Endothelial cell (in vitro differentiated cells): ENCODE measurements at regions not wholly inside any gene's neighbourhood (a gene's known extent, or its start where the extent isn't known, plus 50 kb on each side); places are given as distances from the start of the nearest gene placed in this dataset.

Experiments used
- DNase-seq: peaks from one replicate; pipeline ENCODE4 v3.0.0; 2021; ENCODE audit warnings: low spot score
- H3K27ac Mint-ChIP-seq: one replicate; pipeline ENCODE4 v1.8.0; 2021; ENCODE audit warnings: mixed read lengths, inconsistent platforms; ENCODE audit not compliant: unreplicated experiment
- H3K27me3 Mint-ChIP-seq: one replicate; pipeline ENCODE4 v1.8.0; 2021; ENCODE audit warnings: mild to moderate bottlenecking, moderate library complexity, mixed read lengths, inconsistent platforms; ENCODE audit not compliant: unreplicated experiment
- H3K36me3 Mint-ChIP-seq: one replicate; pipeline ENCODE4 v1.8.0; 2021; ENCODE audit warnings: mild to moderate bottlenecking, low read depth, mixed read lengths, inconsistent platforms; ENCODE audit not compliant: unreplicated experiment
- H3K4me1 Mint-ChIP-seq: one replicate; pipeline ENCODE4 v1.8.0; 2021; ENCODE audit warnings: mild to moderate bottlenecking, mixed read lengths, inconsistent platforms; ENCODE audit not compliant: unreplicated experiment
- H3K4me3 Mint-ChIP-seq: one replicate; pipeline ENCODE4 v1.8.0; 2021; ENCODE audit warnings: mild to moderate bottlenecking, mixed read lengths, inconsistent platforms; ENCODE audit not compliant: unreplicated experiment
- H3K9me3 Mint-ChIP-seq: one replicate; pipeline ENCODE4 v1.8.0; 2021; ENCODE audit warnings: mixed read lengths, inconsistent platforms; ENCODE audit not compliant: unreplicated experiment
- TF ChIP-seq, protein P1 (sequence below): fragments of 200-600 bp; sonication (generic); IDR thresholded peaks from one replicate; pipeline ENCODE4 v1.5.0; 2021; ENCODE audit warnings: antibody characterized with exemption; ENCODE audit not compliant: unreplicated experiment

DNA sequence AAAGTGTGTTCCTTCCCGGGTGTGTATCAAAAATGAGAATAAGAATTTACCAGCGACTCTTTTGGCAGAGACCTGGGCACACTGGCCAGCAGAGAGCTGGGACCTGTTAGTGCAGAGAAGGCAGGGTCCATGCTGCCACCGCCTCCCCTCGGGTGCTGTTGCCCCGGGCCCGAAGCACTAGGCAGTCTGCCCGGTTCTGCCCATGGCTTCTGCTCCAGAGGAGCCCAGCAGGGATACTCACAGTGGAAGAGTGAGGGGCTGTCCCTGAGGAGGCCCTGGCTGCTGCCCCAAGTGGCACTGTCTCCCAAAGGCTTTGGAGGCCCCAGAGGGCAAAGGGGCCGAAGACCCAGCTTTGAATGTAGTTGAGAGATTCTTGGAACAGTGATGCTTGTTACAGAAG lies 80.5 kb downstream of the MIS18A start:
- Mint-ChIP-seq H3K4me1 (no peaks in the 10 kb centered on the region), H3K9me3 (no peaks in the 10 kb centered on the region), H3K4me3 (no peak overlapping the region), H3K36me3 (no peaks in the 10 kb centered on the region), H3K27me3 (peaks cover 2% of the 10 kb centered on the region), H3K27ac (no peak overlapping the region)
- TF ChIP-seq, protein P1, sequence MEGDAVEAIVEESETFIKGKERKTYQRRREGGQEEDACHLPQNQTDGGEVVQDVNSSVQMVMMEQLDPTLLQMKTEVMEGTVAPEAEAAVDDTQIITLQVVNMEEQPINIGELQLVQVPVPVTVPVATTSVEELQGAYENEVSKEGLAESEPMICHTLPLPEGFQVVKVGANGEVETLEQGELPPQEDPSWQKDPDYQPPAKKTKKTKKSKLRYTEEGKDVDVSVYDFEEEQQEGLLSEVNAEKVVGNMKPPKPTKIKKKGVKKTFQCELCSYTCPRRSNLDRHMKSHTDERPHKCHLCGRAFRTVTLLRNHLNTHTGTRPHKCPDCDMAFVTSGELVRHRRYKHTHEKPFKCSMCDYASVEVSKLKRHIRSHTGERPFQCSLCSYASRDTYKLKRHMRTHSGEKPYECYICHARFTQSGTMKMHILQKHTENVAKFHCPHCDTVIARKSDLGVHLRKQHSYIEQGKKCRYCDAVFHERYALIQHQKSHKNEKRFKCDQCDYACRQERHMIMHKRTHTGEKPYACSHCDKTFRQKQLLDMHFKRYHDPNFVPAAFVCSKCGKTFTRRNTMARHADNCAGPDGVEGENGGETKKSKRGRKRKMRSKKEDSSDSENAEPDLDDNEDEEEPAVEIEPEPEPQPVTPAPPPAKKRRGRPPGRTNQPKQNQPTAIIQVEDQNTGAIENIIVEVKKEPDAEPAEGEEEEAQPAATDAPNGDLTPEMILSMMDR = no peak
- DNase-seq = no peak

DNA sequence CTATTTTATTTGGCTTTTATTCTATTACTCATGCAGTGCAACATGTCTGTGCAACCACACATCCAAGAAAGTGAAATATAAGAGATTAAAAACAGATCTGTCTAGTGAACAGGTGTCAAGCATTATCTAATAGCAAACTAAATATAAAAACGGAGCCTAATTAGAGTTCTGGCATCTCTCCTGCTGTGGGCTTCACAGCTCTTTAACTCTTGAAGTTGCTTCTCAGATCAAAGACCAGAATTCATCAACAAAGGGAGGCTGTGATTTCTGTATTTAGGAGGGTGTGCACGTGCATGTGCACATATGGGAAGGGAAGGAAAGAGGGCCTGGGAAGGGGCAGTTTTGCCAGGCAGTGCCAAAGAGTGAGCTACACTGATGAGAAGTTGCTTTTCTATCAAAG lies 81.0 kb downstream of the MIS18A start:
- Mint-ChIP-seq H3K36me3 (no peaks in the 10 kb centered on the region), H3K9me3 (no peaks in the 10 kb centered on the region), H3K4me3 (no peak overlapping the region), H3K4me1 (no peaks in the 10 kb centered on the region), H3K27me3 (peaks cover 2% of the 10 kb centered on the region), H3K27ac (no peak overlapping the region)
- TF ChIP-seq, protein P1 = no peak
- no peak for DNase-seq

DNA sequence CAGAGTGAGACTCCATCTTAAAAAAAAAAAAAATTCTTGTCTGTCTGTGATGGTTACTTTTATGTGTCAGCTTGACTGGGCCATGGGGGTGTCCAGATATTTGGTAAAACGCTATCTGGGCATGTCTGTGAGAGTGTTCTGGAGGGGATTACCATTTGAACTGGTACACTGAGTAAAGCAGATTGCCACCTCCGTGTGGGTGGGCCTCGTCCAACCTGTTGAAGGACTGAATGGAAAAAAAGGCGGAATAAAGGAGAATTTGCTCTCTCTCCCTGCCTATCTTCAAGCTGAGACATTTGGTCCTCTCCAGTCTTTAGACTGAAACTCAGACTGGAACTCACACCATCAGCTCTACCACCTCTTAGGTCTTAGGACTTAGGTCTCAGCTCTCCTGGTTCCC lies 82.8 kb downstream of the MIS18A start:
- no peaks in the 10 kb centered on the region for H3K4me1 Mint-ChIP-seq
- H3K27ac Mint-ChIP-seq = no peak overlapping the region
- DNase-seq = no peak
- H3K4me3 Mint-ChIP-seq = no peak overlapping the region
- TF ChIP-seq, protein P1 = no peak
- H3K9me3 Mint-ChIP-seq = no peaks in the 10 kb centered on the region
- no peaks in the 10 kb centered on the region for H3K36me3 Mint-ChIP-seq
- H3K27me3 Mint-ChIP-seq = peaks cover 2% of the 10 kb centered on the region

DNA sequence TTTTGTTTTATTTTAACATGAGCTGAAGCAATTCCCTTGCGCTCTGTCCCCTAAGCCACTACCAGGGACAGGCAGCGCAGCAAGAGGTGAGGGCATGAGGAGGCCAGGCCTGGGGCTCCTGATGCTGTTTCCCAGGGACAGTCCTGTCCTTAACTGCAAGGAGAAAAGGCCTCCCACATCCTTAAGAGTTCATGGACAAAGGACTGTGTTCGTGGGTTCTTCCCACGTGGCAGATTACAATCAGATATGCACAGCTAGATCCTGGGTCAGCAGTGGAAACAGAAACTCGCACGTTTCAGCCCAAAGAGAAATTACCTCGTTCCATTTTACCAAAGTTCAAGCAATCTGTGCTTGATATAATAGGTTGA lies 85.8 kb downstream of the MIS18A start:
- H3K9me3 Mint-ChIP-seq = no peaks in the 10 kb centered on the region
- no peaks in the 10 kb centered on the region for H3K36me3 Mint-ChIP-seq
- H3K4me1 Mint-ChIP-seq = no peaks in the 10 kb centered on the region
- H3K27ac Mint-ChIP-seq = no peak overlapping the region
- no peak overlapping the region for H3K4me3 Mint-ChIP-seq
- DNase-seq = no peak
- peaks cover 2% of the 10 kb centered on the region for H3K27me3 Mint-ChIP-seq
- TF ChIP-seq, protein P1 = no peak

DNA sequence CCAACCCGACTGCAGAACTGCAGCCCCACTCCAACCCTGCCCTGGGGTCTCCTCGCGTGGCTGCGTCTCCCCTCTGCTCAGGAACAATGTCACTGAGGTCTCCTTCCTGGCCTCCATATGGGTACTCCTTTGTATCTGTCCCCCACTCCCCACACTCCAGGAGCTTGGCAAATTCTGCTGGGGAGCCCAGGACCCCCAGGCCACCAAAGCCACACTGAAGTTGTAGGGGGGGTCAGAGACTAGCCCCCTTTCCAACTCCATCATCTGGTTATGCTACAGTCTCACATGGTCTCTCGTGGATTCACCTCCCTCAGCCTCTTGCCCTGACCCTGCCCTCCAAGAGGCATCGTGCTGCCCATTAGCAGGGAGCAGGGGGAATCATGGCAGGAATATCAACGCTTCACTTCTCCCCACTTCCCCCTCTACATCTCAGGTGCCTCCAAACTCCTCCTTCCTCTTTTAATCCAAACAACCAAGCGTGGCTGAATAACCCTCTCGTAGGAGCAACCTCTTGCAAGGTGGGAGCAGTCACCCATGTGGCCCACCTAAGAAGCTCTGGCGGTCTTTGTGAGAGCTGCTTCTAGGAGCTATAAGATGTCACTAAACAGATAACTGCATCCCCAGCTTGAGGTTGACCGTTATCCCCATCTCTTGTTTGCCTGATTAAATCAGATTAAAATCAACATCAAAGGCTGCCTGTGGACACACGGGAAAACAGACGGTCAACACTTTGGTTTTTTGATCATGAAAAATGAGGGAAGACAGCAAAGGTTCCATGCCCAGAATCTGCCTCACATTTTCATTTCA lies 86.4 kb downstream of the MIS18A start:
- peaks cover 2% of the 10 kb centered on the region for H3K27me3 Mint-ChIP-seq
- H3K4me1 Mint-ChIP-seq = no peaks in the 10 kb centered on the region
- H3K4me3 Mint-ChIP-seq = no peak overlapping the region
- TF ChIP-seq, protein P1 = no peak
- DNase-seq = no peak
- no peak overlapping the region for H3K27ac Mint-ChIP-seq
- no peaks in the 10 kb centered on the region for H3K9me3 Mint-ChIP-seq
- no peaks in the 10 kb centered on the region for H3K36me3 Mint-ChIP-seq
